ENCODE measurements at regions not wholly inside any gene's neighbourhood (a gene's known extent, or its start where the extent isn't known, plus 50 kb on each side); places are given as distances from the start of the nearest gene placed in this dataset.

DNA sequence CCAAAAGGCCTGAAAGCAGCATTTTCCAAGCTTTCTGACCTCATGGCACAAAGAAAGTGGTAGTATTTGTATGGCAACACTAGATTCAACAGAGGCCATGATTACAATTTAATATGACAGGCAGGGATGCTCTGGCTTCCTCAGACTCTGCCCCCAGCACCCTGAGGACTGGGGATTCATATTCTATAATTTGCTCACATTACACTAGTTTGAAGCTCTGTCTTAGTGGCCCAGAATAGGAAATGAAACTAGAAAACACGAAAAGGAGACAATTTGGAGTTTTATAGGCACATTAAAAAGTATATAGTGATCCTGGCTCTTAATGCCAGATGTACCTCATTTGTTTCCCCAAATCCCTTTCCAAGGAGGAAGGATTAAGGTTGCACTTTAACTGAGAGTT, 173.0 kb upstream of the STK17B start:
- DNase-seq (ENCODE audit: low read depth) = no peak

DNA sequence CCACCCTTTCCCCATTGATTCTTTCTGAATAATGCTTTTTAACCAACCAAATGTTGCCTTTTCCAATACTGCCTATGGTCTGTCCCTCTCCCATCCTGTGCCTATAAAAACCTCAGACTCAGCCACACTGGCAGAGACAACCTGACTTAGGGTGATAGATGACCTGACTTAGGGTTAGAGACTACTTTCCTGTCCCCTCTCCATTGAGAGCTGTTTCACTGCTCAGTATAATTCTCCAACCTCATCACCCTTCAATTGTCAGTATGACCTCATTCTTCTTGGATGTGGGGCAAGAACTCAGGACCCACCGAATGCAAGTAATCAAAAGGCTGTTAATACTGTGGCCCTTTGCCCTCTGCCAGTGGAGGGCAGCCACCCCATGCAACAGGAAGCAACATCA, 182.3 kb upstream of the STK17B start:
- DNase-seq (ENCODE audit: low read depth) = no peak

DNA sequence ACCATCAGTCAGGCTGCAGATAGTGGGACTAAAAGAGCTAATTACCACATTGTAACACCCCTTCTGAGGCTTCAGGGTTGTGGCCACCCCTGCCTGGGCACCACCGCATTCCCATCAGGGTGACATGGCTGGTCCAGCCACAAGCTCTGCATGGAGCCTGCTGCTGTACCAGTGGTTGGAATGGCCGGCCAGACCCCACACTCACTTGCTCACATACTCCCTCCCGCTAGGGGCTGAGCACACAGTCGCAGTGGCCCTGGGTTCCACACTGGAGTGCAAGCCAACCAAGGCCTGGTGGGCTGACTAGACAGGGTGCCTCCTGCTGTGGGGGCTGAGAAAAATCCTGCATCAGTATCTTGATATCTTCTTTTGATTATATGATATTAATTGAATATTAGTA, 182.8 kb upstream of the STK17B start:
- DNase-seq (ENCODE audit: low read depth) = no peak

DNA sequence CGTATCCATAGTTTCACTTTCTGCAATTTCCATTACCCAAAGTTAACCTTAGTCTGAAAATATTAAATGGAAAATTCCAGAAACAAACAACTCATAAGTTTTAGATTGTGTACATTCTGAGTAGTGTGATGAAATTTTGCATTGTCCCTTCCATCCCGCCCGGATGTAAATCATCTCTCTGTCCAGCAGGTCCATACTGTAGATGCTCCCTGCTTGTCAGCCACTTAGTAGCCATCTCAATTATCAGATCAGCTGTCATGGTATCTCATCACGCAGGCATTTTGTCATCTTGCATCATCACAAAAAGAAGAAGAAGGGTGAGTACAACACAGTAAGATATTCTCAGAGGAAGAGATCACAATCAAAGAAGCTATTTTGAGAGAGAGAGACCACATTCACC, 185.0 kb upstream of the STK17B start:
- DNase-seq (ENCODE audit: low read depth) = no peak

DNA sequence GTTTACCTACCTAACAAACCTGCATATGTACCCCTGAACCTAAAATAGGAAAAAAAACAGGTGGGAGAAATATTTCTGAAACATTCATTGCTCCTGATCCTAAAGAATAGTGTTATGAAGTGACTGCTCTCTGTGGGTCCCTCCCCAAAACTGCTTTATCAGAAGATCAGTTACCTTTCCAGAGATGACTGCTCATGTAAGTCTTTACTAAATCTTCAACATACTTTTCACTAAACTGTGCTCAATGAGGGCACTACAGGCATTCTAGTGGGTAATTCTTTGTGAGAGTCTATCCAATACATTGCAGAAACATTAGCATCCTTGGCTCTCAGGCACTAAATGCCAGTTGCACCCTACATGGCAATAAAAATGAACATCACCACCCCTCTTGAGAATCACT, 189.3 kb upstream of the STK17B start:
- DNase-seq (ENCODE audit: low read depth) = no peak

DNA sequence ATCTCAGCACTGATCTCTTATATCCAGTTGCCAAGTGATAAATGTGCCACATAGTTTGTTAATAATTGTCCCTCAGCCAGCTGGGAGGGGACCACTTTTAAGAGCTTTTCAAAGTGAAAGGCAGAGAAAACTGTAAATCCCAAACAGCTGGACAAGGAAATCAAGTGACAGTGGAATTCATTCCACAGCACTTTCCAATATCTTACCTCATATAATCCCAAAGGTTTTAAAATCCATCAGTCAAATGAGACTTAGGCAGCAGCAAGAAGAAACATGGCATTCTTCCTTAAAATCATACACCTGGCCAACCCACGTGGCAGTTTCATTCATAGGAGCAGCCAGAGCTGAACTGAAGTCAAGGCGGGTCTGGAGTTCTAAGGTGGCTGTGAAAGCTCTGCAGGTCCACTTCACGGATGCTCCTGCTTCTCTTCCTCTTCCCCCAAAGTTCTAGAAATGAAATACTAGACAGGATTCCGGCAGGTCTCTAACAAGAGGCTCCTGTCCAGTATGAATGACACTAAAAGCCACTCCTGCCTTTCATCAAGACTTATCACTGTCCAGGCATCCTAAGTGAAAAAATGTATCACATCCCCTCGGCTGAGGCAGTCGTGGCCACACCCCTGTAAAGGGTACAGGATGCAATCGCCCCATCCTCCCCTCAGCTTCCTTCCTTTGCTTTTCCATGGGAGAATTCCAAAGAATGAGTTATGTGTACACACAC, 190.4 kb upstream of the STK17B start:
- peak; percentile 52 for DNase-seq (ENCODE audit: low read depth)

DNA sequence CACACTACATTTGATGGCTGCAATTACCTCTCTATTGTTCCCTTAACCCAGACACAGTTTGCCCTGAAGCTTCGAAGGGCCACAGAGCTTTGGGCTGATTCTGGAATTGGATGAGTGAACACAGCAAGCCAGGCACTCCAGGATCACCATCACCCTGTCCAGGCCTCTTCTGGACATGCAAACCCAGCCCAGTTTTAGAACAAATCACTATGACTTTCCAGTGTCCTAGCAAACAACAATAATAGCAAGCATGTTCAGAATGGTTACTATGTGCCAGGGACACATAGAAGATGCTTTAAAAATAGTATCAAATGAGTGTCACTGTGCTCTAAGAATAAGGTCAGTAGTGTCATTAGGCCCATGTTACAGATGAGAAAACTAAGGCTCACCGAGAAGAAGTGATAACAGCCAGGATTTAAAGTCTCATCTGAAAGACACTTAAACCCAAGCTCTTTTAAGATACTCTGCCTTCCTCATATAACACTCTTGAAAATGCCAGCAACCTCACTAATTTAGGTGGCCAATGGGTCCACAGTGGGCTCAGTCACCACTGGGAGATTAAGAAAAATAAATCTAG, 191.7 kb upstream of the STK17B start:
- DNase-seq (ENCODE audit: low read depth) = no peak

DNA sequence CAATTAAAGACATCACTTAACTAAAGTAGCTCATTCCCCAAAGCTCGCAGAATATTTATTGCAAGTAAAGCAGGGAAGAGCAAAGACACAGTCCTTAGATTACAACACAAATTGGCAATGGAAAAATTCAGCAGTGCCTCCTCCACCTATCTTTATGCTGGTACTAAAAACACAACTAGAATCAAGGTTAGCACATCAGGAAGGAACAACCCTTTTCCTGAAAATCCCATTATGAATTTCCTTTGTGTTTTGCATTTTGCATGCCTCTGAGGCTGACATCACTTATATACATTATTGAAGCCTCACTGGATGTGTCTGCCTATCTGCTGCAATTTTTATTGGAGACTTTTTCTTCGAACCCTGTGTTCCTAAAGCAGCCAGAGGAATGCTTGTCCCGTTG, 193.8 kb upstream of the STK17B start:
- DNase-seq (ENCODE audit: low read depth) = no peak

DNA sequence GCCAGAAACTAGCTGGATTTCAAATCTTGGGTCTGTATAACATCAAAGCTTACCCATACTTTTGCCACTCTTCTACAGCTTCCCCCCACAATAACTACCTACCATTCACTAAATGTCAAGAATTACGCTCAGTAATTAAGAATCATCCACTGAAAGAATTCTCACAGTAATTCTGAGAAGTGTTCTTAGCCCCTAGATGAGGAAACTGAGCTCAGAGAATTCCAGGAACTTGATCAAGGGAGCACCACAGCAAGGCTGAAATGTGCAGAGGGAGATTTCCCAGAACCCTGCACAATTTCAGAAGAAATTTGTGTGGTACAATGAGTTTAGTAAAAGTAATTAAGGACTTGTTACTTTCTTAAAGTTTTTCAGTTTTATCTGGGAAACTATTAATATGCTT, 194.5 kb upstream of the STK17B start:
- DNase-seq (ENCODE audit: low read depth) = no peak

DNA sequence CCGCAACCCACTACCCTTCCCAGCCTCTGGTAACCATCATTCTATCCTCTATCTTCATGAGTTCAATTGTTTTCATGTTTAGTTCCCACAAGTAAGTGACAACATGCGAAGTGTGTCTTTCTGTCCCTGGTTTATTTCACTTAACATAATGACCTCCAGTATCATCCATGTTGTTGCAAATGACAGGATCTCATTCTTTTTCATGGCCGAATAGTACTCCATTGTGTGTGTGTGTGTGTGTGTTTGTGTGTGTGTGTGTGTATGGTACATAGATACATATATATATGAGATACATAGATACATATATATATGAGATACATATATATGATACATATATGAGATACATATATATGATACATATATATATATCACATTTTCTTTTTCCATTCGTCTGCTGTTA, 196.3 kb upstream of the STK17B start:
- no peak for DNase-seq (ENCODE audit: low read depth)

DNA sequence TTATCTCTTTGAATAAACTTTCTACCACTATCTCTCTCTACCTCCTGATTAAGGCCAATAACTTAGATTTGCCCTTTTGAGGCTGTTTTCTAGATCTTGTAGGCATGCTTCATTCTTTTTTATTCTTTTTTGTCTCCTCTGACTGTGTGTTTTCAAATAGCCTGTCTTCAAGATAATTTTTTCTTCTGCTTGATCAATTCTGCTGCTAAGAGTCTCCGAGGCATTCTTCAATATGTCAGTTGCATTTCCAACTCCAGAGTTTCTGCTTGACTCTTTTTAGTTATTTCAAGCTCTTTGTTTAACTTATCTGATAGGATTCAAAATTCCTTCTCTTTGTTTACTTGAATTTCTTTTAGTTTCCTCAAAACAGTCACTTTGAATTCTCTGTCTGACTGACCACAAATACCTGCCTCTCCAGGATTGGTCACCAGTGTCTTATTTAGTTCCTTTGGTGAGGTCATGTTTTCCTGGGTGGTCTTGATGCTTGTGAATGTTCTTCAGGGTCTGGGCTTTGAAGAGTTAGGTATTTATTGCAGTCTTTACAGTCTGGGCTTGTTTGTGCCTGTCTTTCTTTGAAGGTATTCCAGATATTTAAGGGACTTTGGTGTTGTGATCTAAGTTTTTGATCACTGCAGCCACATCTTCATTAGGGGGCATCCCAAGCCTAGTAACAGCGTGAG, 197.3 kb upstream of the STK17B start:
- no peak for DNase-seq (ENCODE audit: low read depth)

DNA sequence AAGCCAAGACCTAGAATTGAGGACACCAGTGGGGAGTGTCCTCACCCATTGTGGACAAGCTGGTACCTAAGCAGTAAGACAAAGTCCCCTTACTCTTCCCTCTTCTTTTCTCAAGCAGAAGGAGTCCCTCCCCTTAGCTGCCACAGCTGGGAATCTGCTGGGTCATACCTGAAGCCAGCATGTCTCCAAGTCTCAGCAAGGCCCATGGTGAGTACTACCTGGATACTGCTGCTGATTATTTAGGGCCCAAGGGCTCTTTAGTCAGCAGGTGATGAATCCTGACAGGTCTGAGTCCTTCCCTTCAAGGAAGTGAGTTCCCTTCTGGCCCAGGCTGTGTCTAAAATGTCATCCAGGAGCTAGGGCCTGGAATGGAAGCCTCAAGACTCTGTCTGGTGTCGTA, 198.6 kb upstream of the STK17B start:
- DNase-seq (ENCODE audit: low read depth) = no peak

DNA sequence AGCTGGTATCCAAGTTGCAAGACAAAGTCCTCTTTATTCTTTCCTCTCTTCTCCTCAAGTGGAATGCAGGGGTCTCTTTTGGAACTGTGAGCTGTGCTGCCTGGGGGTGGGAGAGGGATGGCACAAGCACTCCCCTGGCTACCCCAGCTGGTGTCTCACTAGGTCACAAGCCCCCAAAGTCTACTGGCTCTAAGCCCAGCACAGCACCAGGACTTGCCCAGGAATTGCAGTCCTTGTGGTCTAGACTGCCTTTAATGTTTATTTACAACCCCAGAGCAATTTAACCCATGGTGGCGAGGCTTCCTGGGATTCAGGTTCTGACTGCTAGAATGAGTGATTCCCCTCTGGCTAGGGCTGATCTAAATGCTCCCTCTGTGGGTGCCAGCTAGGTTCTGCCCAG, 199.0 kb upstream of the STK17B start:
- no peak for DNase-seq (ENCODE audit: low read depth)

DNA sequence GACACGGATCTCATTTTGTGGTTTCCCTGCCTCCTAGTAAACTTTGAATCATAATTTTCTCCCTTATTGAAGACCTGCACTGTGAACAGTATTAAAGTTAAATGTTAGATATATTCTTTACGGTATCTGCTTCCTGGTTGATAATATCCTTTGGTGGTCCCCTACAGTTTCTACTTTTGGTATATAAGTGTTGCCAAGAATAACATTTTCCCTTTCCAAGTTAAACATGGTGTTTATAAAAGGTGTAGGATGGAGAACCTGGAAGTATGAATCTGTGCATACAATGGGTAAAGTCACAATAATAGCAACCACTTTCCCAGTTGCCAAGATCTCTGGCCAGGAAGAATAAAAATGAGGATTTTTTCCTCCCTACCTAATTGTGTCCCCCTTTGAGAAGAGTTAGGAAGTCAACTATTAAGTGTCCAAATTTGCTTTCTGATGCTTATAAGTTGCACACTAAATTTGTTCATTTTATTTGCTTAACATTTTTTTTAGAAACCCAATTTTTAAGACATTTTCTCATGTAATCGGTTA, 201.0 kb upstream of the STK17B start:
- no peak for DNase-seq (ENCODE audit: low read depth)

DNA sequence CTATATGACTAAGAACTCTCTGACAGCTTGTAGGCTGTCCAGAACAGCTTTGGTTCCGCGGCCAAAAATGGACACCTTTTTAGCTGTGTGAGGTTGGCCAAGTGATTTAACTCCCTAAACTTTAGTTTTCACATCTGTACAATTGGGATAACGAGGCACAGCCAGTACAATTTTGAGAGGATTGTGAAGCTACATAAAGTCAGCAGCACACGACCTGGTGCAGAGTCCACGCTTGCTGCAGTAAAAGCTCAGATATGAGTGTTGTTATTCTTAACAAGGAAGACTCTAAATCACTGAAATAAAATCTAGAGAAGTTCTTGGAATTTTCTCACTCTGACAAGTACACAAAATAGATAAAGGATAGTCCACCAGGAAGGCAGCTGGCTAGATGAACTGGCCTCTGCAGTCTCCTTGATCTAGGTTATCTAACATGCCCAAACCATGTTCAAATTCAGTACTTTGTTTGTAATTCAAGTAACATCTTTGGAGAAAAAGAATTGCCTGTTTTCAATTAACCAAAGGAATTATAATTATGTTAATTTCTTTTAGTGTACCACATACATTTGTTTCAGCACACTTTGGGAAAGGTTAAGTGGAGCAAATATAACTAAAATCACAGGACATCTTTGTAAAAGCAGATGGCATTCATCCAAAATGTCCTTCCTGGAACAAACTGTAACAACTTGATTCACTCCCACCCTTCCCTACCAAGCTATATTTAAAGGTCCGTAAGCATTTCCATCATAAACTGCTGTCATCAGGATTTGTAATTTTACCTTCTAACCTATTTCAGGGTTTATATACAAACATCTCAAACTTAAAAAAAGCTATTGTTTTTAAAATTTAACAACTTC, 201.7 kb upstream of the STK17B start:
- DNase-seq (ENCODE audit: low read depth) = no peak

DNA sequence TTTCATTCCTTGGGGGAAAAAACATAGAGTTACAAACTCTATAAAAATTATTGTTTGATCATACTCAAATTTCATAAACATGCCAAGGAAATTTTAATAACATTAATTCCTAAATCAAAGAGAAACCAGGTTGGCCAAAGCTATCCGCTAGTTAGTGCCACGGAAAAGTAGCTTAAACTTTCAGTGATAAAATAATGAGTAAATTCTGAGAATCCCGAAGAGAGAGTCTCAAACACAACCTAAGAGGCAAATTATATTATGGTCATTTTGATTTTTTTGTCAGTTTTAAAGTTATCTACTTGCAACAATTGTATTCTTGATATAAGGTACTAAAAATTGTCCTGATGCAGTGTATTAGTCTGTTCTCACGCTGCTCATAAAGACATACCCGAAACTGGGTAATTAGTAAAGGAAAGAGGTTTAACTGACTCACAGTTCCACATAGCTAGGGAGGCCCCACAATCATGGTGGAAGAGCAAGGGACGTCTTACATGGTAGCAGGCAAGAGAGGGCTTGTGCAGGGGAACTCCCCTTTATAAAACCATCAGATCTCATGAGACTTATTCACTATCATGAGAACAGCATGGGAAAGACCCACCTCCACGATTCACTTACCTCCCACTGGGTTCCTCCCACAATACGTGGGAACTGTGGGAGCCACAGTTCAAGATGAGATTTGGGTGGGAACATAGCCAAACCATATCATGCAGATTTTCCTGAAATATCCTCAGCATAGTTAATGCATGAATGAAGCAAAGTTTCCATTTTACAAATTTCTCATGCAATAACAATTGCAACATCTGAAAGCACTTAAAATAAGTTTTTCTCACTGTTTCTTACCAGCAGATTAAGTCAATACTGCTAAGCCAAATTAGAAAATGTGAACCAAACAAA, 205.9 kb upstream of the STK17B start:
- no peak for DNase-seq (ENCODE audit: low read depth)

DNA sequence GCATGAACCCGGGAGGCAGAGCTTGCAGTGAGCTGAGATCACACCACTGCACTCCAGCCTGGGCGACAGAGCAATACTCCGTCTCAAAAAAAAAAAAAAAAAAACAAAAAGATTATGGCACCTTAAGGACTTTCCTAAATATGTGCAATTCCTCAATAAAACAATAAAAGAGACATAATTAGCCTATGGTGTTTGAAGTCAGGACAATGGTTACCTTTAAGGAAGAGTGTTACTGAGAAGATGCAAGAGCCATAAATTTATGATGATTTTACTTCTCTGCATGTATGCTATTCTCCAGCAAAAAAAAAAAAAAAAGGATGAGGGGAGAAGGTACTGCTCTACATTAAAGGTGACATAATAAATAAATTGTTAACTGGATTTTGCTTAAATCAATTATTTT, 208.2 kb upstream of the STK17B start:
- no peak for DNase-seq (ENCODE audit: low read depth)

DNA sequence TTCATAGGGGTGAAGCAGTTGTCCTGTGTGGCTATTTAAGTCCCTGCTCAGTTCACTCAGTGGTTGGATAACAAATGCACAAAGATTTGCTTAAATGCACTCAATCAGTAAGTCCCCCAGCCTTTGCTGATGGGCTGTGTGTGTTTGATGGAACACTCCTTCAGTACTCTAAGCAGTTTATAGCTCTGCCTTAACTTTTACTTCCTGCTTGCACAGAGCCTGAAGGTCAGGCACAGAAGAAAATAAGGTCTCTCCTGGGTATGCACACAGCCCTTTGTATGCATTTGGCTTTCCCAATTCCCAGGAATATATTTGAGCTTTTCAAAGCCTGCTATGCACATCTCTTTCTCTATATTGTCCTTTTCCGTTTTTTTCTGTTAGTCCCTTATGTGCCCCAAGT, 208.7 kb upstream of the STK17B start:
- DNase-seq (ENCODE audit: low read depth) = no peak

DNA sequence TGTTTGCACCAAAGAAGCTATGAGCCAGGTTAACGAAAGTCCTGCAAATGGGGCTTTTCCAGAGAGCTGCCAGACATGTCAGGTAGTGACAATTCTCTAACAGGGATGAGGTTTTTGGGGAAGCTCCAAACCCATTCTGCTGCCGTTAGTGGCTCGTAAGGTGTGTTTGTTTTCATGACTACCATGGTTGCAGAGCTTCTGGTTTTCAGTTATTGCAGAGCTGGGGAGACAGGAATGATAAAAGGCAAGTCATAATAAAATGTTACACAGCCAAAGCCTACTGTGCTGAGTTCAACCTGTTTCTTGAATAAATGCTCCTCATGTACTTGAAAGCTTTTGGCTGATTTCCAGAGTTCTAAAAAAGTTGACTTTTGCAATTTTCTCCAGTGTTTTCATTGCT, 209.2 kb upstream of the STK17B start:
- no peak for DNase-seq (ENCODE audit: low read depth)

DNA sequence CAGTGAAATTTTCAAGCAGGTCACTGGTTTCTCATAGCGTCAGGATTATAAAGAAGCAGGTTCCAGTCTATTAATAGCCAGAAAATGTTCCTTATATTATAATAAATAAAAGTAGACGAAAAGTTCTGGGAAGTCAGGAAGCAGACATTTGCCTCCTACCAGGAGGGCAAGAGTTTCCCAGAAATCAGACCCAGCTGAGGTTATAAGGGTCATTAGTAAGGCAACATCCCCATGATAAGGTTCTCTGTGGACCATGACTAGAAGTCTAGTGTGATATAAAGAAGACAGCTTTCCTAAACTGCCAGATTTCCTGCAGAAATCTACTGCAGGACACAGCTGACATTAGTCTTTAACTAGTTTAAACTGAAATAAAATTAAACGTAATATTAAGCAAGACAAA, 210.1 kb upstream of the STK17B start:
- no peak for DNase-seq (ENCODE audit: low read depth)

DNA sequence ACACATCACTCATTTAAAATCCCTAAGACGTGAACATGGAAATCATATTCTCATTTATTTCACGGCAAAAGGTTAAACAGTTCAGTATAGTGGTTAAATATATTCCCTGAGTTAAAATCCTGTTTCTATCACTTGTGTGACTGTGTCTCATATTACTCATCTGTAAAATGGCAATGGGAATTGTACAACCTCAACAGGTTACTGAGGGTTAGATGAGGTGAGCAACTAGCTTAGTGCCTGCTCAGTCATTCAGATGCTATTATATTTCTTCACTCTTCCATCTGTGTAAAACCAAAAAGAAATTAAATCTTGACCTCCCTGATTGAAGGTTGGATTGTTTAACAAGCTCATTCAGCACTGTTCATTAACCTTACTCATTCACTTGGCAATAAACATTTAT, 212.4 kb upstream of the STK17B start:
- DNase-seq (ENCODE audit: low read depth) = no peak
